HS-5 (cell line): ENCODE measurements at regions not wholly inside any gene's neighbourhood (a gene's known extent, or its start where the extent isn't known, plus 50 kb on each side); places are given as distances from the start of the nearest gene placed in this dataset.
"Not testable (repeated sequence)": the region's sequence is repeated elsewhere in the genome, so short reads cannot be mapped to it uniquely, and the experiment has no call there.

ENCODE experiments used
- DNase-seq: peaks from one replicate; pipeline ENCODE4 v3.0.0-alpha.2; 2012; ENCODE audit warnings: low read depth

GRCh38 chr14:89490466-89490865, 73.4 kb upstream of the FOXN3 start:
- DNase-seq, result no peak

GRCh38 chr14:89489761-89490437, 72.9 kb upstream of the FOXN3 start:
- DNase-seq, result no peak

DNA sequence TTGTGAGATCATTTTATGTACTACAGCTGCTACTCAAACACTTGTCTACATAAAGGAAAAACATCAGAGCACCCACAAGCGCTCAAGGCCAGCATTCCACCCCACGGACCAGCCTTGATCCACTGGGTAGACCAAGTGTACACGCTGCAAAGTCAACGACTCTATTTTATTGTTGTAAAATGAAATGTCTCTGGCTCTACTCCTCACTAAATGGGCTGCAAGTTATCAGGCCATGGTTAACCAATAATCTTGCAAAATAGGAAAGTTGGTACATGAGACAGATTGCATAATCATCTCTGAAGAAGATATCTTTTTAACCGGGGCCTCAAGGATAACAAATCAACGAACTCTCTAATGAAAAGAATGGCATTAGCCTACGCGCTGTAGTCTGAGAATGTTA, 69.9 kb upstream of the FOXN3 start:
- DNase-seq, result no peak

DNA sequence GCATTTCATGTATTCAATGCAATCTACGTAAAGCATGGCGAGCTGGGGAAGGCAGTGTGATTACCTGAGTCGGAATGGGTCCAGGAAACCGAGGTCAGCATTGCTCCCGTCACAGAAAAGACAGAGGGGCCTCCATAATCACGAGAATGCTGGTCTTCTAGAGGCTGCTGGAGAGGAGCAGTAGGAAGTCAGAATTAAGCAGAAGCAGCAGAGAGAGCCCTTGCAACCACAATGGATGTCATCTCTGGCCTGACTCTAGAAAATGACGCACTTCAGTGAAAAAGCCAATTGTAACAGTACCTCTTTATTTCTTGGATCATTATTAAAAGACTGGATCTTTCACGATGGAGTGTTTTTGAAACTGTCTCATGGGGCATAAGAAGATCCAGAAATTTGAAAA, 69.5 kb upstream of the FOXN3 start:
- DNase-seq, result no peak

GRCh38 chr14:89485264-89485663, 68.2 kb upstream of the FOXN3 start:
- no peak for DNase-seq

- no peak for DNase-seq
Measured at GRCh38 chr14:89484051-89484844, 67.2 kb upstream of the FOXN3 start.

DNA sequence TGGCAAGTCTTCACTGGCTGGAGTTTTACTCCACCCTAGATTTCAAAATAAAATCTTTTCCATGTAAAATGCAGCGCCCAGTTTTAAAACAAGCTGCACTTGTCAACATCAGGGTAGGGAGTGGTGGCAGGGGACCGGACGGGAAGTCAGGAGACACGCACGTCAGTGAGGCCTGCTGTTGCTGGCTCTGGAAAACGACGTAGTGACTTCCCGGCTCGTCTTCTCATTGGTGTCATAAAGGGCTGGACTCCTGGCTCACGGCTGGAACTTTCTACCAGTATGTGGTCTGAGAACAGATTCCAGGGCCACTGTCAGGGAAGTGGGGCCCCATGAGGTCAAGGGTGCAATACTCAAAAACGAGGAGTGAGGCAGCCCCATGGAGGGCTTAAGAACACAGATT, 64.2 kb upstream of the FOXN3 start:
- DNase-seq, result no peak

DNA sequence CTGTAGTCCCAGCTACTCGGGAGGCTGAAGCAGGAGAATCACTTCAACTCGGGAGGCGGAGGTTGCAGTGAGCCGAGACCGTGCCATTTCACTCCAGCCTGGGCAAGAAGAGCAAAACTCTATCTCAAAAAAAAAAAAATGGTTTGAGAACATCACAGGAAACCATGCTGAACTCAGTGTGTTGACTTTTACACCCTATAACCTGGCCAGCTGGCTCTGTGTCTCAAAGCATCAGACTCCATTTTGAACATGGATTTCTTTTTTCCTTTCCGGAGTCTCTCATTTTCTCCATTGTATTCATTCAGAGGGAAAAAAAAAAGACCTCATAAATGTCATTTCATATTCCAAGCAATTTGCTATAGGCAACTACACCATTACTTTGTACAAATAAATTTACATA, 63.2 kb upstream of the FOXN3 start:
- no peak for DNase-seq

DNA sequence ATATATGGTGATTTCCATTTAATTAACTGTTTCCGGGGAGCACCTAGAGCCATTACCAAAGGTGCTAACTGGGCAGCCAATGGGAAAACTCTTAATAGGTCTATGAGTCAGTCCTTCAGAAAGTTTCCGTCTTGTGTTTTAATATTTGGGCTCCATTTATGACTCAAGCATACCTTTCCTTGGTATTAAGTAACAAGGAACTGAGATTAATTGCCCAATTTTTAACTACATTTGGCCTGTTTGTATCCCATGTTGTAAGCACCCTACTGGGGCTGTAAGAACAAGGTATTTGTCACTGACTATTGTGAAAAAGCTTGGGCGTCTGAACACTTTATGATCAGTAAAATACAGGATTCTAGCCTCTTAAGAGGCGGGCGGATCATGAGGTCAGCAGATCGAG, 62.8 kb upstream of the FOXN3 start:
- no peak for DNase-seq

DNA sequence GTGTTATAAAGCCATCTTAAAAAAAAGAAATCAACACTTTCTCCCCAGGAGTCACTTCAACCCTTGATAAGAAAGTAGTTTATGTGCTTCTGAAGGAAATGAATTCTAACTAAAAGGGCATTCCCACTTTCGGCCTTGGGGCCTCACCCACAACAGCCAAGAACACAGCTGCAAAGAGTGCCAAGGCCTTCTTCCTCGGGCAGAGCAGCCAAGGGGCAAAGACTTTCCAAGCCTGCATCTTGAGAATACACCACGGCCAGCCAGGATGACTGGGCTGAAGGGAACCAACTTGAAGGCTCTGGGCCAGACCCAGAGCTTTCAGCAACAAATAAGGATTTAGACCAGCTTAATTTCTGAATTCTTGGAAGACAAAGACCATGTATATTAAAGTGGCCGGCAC, 60.4 kb upstream of the FOXN3 start:
- DNase-seq, result no peak

GRCh38 chr14:89476354-89476896, 59.4 kb upstream of the FOXN3 start:
- no peak for DNase-seq

DNA sequence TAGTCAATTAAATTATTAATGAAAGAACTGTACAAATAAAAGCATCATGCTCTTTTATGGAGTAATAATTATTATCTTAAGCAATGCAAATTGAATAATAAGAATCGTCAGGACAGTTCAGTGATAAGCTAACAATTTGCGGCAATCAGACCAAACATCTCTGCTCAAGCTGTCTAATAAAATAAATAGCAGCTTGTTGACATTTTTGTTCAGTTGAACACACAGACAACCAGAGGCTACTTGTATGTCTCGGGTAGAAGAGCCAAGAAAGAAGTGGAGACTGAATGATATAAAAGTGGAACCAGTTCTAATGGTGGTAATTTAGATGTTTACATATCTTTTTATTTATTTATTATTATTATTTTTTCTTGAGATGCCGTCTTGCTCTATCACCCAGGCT, 57.4 kb upstream of the FOXN3 start:
- DNase-seq, result no peak

DNA sequence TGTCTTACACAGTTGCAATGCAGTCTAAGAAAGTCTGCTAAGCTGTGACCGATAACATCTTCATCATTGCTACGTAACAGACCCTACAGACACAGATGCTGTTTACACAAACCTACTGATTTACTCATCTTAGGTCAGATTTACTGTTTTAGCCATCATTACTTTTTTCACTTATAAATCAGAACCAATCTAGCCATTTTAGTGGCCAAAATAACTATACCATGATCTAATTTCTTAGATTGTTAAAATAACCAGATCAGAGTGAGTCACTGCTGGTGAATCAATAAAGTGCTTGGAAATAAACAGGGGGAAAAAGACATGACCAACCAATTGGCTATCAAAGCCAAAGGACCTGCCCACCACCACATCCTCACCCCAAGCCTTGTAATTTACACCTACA, 57.0 kb upstream of the FOXN3 start:
- DNase-seq, result no peak

GRCh38 chr14:89473569-89473968, 56.5 kb upstream of the FOXN3 start:
- DNase-seq, result no peak

DNA sequence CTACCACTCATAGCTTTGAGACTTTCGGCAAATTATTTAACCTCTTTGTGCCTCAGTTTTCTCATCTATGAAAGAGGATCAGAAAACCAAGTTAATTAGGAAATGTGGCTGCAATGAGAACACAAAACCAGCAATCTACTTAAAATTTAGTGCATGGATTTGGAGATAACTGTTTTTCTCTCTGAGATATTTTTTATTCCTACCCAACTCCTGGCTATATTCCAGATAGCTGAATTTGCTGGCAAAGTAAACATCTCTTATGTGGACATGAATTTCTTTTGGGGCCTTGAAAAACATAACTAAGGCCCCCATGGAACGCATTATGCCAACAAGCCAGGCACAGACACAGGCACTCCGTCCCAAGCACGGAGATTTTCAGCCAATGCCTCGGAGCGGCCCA, 53.4 kb upstream of the FOXN3 start:
- no peak for DNase-seq

GRCh38 chr14:89469210-89470198, 52.5 kb upstream of the FOXN3 start:
- DNase-seq, result no peak

GRCh38 chr14:89468566-89468965, 51.5 kb upstream of the FOXN3 start:
- no peak for DNase-seq

DNA sequence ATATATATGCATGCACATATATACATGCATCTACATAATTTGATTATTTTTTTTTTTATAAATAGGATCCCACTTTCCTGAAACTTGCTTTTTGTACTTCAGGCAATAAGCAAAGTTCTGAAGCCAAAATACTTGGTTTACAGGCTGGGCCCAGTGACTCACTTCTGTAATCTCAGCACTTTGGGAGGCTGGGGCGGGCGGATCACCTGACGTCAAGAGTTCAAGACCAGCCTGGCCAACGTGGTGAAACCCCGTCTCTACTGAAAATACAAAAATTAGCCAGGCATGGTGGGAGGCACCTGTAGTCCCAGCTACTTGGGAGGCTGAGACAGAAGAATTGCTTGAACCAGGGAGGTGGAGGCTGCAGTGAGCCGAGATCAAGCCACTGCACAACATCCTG, 51.0 kb upstream of the FOXN3 start:
- DNase-seq, result not testable (repeated sequence)

DNA sequence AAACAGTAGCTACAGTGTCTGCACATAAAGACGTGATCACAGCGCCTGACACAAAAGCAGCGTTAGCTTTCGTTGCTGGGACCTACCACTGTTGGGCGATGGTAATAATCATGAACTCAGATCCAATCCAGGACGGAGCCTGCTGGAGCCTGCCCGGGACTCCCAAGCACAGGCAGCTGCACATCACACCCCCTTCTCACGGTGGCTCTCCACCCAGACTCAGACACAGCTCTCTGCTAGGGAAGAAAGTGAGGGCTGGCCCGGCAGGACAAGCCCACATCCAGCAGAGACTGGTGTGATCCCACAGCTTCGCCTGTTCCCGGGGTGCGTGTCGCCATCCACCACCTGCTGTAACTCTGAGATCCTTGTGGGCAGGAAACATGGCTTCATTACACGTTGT, 49.9 kb upstream of the FOXN3 start:
- no peak for DNase-seq
